SK-N-SH (cell line): ENCODE measurements at regions not wholly inside any gene's neighbourhood (a gene's known extent, or its start where the extent isn't known, plus 50 kb on each side); places are given as distances from the start of the nearest gene placed in this dataset.

Experiments
- CTCF ChIP-seq: fragments of 200-600 bp; sonication (generic); IDR thresholded peaks from 2 replicates; pipeline ENCODE4 v1.6.1; 2017; ENCODE audit warnings: antibody characterized with exemption, mild to moderate bottlenecking, moderate library complexity
- EP300 ChIP-seq, 2 experiments: IDR thresholded peaks; 2 replicates each; pipeline versions ENCODE4 v1.4.0 to v1.6.1; 2012; ENCODE audit warnings: borderline replicate concordance in 1 of 2, low read depth in 1 of 2, low read length in 1 of 2
- MAX ChIP-seq: IDR thresholded peaks from 2 replicates; pipeline ENCODE4 v1.4.0; 2012; ENCODE audit warnings: low read depth
- POLR2AphosphoS5 ChIP-seq: IDR thresholded peaks from 2 replicates; pipeline ENCODE4 v1.6.1; 2012; ENCODE audit warnings: low read depth, low read length
- SIN3A ChIP-seq: IDR thresholded peaks from 2 replicates; pipeline ENCODE4 v1.6.1; 2012; ENCODE audit warnings: low read depth, mild to moderate bottlenecking, low read length, moderate library complexity, borderline replicate concordance
- SMC3 ChIP-seq: IDR thresholded peaks from 2 replicates; pipeline ENCODE4 v1.6.1; 2012; ENCODE audit warnings: low read depth, low read length, improper control_type of control experiment
- TEAD4 ChIP-seq: IDR thresholded peaks from 2 replicates; pipeline ENCODE4 v1.4.0; 2012; ENCODE audit warnings: mild to moderate bottlenecking, borderline replicate concordance; ENCODE audit not compliant: insufficient read depth
- USF2 ChIP-seq: fragments of 150-350 bp; IDR thresholded peaks from 2 replicates; pipeline ENCODE4 v1.6.1; 2017; ENCODE audit warnings: antibody characterized with exemption, low read length, low read depth, borderline replicate concordance
- ZBTB33 ChIP-seq: IDR thresholded peaks from 2 replicates; pipeline ENCODE4 v1.4.0; 2012; ENCODE audit warnings: low read depth, borderline replicate concordance

- no peak for TF ChIP-seq SIN3A
- no peak for TF ChIP-seq CTCF
- TF ChIP-seq EP300 (IDR thresholded peaks at IDR 0.05; ENCODE audit: borderline replicate concordance in 1 of 2, low read depth in 1 of 2, low read length in 1 of 2): no peak
- TF ChIP-seq POLR2AphosphoS5: no peak
- no peak for TF ChIP-seq USF2
- TF ChIP-seq MAX: no peak
- TF ChIP-seq TEAD4: no peak
- no peak for TF ChIP-seq ZBTB33
- TF ChIP-seq SMC3: no peak
Observed at GRCh38 chr11:42249956-42250355, 790.5 kb upstream of the LRRC4C start.
